HG02642 (cell line): ENCODE measurements at regions not wholly inside any gene's neighbourhood (a gene's known extent, or its start where the extent isn't known, plus 50 kb on each side); places are given as distances from the start of the nearest gene placed in this dataset.

ENCODE experiments used
- ATAC-seq: cut with Tn5 transposase; IDR thresholded peaks from one replicate; pipeline ENCODE4 v1.9.1; 2021; ENCODE audit warnings: mild to moderate bottlenecking; ENCODE audit not compliant: unreplicated experiment, poor library complexity

DNA sequence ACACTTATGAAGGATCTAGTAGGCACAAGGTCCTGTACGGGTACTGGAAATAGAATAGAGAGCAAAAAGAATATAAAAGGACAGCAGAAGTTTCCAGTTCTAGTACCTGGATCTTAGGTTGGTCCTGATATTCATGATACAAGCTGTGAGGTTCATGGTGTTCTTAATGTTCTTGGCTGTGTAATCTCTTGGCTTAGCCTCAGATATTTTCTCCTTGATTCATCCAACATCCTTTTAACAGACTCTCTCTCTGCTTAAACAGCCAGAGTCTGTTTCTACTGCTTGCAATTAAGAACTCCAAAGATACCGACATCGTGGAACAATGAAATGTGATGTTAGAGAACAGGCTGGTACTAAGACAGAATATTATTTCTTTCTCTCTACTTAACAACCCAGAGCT, 49.9 kb downstream of the CNTN3 start:
- ATAC-seq = no peak

GRCh38 chr3:74562558-74563269, 51.7 kb downstream of the CNTN3 start:
- no peak for ATAC-seq

GRCh38 chr3:74561881-74562280, 52.6 kb downstream of the CNTN3 start:
- no peak for ATAC-seq

GRCh38 chr3:74559261-74559660, 55.2 kb downstream of the CNTN3 start:
- no peak for ATAC-seq

DNA sequence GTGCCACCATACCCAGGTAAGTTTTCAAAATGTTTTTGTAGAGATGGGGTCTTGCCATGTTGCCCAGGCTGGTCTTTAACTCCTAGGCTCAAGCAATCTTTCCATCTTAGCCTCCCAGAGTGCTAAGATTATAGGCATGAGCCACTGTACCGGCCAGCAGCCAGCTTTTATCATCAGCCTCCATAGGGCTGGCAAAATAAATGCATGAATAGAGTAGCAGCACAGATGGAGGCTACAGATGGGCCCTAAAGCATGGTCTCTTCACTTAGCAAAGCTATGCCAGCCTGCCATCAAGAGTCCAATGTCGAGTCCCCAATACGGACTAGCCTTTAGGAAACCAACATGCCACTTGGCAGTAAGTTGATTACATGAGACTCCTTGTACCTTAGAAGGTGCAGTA, 63.8 kb downstream of the CNTN3 start:
- no peak for ATAC-seq

GRCh38 chr3:74546426-74546825, 68.0 kb downstream of the CNTN3 start:
- ATAC-seq = no peak

GRCh38 chr3:74542441-74542840, 72.0 kb downstream of the CNTN3 start:
- no peak for ATAC-seq

DNA sequence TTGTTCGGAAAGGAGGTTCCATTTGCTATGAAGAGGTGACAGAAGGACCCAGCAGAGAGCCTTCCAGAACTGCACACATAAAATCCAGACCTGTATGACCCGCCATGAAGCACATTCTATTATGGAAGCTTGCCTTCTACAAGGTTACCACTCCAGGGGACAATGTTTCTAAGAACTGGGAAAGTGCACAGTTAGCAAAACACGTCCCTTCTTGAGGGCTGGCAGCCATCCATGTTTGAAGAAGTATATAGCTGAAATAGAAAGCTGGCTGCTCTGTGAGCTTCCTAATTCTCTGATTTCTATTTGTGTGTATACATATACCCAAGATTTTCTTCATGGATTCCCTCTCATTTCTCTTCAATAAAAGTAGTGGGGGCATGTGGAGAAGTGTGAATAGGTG, 74.6 kb downstream of the CNTN3 start:
- no peak for ATAC-seq

DNA sequence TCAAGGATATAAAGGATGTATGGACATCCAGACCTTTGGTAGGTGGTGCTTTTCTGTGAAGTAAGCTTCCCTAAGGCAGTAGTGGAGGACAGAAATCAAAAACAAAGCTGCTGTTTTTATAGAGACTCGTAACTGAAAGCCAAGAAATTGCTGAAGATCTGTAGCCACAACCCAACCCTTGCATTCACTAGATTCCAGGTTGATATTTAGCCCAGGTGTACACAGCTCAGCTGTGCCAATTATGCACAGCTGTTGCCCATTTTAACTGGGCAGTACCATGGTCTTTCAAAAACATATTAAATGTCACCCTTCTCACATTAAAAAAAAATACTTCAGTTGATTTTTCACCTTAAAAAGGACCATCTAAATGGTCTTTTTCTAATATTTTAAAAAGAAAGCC, 75.8 kb downstream of the CNTN3 start:
- no peak for ATAC-seq

DNA sequence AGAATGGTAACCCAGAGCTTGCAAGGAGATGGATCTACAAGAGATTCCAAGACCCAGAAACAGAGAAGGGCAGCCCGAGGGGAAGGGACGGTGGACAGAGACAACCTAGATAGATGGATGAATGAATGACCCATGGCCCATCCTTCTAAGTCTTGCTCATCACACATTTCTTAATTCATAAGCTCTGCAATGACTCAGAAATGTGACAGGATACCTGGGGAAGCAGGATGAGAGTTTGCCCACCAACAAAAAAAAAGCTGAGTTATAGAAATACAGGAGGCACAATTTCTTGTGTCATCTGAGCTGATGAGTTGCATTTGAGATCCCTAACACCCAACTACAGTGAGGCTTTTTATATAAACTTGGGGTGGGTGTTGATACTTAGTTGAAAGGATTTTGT, 76.6 kb downstream of the CNTN3 start:
- ATAC-seq = no peak

- no peak for ATAC-seq
Observed at GRCh38 chr3:74537164-74537563, 77.3 kb downstream of the CNTN3 start.

- no peak for ATAC-seq
Observed at GRCh38 chr3:74535281-74535680, 79.2 kb downstream of the CNTN3 start.

DNA sequence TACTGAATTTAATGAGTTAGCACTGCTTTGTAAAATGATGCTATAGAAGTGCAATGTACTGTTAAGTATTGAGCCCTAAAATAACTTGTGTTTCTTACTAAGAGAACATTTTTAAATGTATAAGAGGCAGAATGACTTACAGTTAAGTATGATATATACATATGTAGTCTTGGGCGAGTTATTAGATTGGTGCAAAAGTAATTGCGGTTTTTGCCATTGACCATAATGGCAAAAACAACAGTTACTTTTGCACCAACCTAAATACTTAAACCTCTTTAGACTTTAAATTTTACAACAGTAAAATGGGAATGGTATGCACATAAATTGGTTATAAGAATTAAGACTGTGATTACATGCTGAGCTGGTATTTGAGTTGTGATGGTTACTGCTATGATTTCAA, 79.8 kb downstream of the CNTN3 start:
- ATAC-seq = no peak

GRCh38 chr3:74532446-74532845, 82.0 kb downstream of the CNTN3 start:
- no peak for ATAC-seq

DNA sequence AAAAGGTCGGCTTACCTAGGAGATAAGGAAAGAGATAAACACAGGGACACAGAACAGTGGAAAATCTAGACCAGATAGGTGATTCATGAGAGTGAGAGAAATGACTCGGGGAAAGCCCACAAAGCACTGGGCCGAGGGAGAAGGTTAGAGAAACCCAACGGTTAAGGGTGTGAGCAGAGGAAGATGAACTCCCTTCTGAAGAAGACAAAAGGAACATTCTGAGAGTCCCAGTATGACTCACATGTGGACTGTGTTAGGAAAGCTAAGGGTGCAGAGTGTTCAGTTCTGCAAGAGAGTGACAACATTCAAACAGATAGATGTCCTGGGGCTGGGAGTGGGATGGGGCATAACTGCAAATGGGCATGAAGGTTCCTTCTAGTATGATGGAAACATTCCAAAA, 83.0 kb downstream of the CNTN3 start:
- ATAC-seq = no peak

DNA sequence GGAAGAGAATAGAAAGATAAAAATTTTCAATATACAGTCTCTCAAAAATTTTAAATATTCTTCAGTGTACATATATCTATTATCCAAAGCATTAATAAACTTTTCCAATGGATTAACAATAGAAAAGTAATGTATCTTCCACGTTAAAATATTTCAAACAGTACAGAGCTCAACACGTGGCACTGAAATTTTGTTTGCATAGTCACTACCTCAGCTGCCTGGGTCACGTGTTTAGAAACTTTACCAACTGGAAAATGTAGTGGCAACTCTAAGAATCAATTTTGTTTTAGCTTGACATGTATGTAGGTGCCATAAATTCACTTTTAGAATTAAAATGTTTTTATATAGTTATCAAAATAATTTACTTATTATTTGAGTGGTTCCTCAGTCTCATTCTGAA, 85.3 kb downstream of the CNTN3 start:
- ATAC-seq = no peak

GRCh38 chr3:74527566-74527965, 86.9 kb downstream of the CNTN3 start:
- ATAC-seq = no peak

- ATAC-seq = no peak
Observed at GRCh38 chr3:74523811-74524210, 90.6 kb downstream of the CNTN3 start.

GRCh38 chr3:74520895-74521294, 93.6 kb downstream of the CNTN3 start:
- no peak for ATAC-seq

- no peak for ATAC-seq
Observed at GRCh38 chr3:74518610-74519009, 95.8 kb downstream of the CNTN3 start.

- no peak for ATAC-seq
Observed at GRCh38 chr3:74516019-74516418, 98.4 kb downstream of the CNTN3 start.

DNA sequence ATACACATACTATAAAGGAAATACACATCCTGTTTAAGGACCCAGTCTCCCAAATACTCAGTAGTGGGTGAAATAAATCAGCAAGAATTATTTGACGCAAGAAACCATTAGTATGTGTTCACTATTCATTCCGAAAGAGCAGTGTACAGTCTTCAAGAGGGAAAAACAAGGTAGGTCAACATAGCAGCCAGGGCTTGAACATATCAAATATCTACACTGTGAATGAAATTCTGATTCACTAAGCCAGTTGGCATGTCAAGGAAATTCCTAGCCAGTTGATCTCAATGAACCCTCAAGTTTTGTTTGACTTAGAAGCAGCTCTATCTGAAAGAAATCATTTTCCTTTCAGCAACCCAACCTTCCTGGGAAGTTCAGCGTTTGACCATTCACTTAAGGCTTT, 99.0 kb downstream of the CNTN3 start:
- ATAC-seq = no peak

DNA sequence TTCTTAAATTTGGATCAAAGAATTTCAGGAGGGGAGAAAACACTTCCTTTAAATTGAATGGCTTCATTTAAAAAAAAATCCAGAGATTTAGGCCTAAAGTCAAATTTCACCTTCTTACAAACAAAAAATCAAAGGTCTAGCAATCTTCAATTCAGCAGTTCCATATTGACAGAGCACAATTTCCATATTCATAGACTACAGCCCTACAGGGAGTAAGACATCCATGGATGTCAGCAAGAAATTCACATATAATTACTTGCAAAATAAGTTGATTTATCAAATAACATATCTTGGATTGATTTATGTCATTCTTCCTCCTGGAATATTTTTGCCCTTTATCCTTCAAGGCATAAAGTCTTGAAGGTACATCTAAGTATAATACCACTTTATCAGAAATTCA, 103.4 kb downstream of the CNTN3 start:
- ATAC-seq = no peak
